ENCODE measurements at regions not wholly inside any gene's neighbourhood (a gene's known extent, or its start where the extent isn't known, plus 50 kb on each side); places are given as distances from the start of the nearest gene placed in this dataset.

DNA sequence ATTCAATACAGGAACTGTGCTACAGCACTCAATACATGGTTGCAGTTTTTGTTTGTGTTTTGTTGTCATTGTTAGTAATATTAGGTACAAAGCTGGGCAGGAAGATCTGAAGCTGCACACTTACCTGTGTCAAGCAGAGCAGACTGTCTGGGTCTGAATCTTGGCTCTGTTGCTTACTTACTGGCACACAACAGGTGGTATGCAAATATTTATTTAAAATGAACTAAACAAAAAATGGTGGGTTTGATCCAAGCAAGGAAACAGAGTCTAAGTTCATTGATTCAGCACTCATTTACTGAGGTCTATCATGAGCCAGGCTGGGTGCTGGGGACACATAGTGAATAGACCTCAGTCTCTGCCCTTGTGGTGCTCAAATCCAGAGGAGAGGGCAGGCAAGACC, 230.4 kb downstream of the OMA1 start:
- intact Hi-C loops (cut with DNase I) = no loop called here
- no peak for DNase-seq (ENCODE audit: low spot score)

DNA sequence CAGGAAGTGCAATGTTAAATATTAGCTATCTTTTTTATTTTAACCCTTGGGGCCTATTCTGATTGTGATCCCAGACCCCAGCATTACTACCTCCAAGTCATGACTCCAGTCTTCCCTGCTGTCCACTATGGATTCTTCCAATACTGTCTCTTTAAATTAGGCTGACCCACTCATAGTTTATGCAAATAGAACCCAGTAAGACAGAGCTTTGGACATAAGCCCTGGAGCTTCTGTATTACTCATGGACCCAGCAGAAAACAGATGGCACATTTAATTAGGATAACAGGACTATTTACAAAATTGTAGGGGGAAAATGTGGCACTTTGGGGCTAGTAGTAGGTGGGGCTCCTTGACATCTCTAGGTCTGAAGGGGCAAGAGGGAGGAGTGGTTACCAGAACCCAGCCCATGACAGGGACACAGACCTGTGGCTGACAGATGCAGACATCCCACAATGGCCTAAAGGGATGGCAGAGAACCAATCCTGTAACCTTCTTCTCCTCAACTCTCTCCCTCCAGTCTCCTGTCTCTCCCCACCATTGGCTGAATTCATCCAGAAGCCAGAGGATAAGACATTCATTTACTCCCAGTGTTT, 233.5 kb downstream of the OMA1 start:
- no peak for DNase-seq (ENCODE audit: low spot score)
- intact Hi-C loops (cut with DNase I) = no loop called here

DNA sequence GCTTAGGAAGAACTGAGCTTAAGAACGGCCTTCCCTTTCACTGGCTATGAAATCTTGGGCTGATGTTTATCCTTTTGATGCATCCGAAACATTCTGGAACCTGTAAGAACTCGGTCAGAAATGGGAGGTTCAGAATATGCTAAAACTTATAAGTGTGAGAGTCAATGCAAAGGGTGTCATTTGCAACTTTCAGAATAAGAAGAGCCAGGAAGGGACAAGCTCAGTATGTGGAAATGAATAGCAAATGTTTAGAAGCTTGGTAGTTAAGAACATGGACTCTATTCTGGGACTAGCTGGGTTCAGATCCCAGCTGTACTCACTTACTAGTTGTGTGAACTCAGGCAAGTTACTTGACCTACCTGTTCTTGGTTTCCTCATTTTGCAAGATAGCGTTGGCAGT, 234.1 kb downstream of the OMA1 start:
- DNase-seq (ENCODE audit: low spot score) = no peak
- intact Hi-C loops (cut with DNase I) = no loop called here

DNA sequence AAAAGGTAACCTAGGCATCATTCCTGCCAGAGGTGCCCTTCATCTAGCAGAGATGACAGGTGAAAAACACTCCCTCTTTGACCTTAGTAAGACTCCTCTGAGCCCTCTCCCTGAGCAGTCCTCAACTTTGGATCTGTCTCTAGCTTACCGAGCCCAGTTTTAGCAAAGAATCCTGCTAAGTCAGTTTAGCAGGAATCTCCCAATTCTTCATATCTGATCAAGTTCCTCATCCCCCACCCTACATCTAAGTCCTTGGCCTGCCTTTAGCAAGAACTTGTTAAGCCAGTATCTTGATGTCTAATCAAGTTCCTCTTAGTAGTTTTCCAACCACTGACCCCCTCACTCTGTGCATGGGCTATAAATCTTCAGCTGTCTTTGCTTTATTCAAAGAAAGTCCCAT, 235.6 kb downstream of the OMA1 start:
- no peak for DNase-seq (ENCODE audit: low spot score)
- intact Hi-C loops (cut with DNase I) = no loop called here

DNA sequence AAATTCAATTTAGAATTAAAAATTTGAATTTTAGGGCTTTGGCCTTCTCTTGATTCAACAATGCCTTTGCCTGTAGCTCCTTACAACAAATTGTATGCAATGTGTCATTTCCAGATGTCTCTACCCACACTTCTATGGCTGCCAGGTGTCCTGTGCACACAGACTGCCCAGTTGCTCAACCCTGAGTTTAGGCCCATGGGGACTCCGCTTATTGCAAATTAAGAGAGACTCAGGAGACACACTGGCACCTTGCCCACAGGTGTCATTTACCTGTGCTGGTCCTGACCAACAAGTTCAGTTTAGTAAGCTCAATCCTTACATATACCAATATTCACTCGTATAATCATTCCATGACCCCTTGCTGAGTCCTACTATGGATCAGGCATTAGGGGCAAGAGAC, 236.1 kb downstream of the OMA1 start:
- no peak for DNase-seq (ENCODE audit: low spot score)
- intact Hi-C loops (cut with DNase I) = no loop called here

DNA sequence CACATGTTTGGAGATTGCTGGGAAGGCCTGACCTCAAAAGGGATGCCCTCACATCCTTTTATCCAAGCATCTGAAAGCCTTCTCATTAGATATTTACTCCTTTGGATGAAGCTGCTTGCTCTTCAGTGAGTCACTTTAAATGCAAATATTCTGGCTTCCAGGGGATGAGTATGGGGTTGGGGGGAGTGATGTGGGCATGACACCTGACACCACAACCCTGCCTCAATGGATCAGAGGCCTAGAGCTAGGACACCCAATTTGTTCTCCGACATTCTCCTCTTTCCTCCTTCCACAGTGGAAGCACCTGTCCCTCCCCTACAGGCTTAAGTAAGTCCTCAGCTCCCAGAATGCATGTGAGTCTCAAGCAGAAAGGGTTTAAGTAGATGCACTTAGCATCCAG, 238.3 kb downstream of the OMA1 start:
- intact Hi-C loops (cut with DNase I) = no loop called here
- no peak for DNase-seq (ENCODE audit: low spot score)

DNA sequence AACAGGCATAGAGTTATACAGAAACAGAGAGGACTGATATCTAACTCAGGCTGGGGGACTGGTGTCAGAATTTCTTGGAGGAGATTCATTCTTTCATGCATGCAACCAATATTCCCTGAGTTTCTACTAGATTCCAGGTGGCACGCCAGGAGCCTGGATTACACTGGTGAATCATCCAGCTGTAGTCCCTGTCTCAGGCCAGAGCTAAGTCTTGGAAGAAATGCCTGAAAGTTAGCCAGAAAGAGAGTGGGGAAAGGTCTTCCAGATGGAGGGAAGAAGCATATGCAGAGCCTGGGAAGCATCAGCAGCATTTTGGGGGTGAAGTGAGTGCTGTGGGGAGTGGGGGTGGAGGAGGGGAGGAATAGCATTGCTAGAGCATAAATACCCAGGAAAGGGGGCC, 239.1 kb downstream of the OMA1 start:
- no peak for DNase-seq (ENCODE audit: low spot score)
- intact Hi-C loops (cut with DNase I) = no loop called here

DNA sequence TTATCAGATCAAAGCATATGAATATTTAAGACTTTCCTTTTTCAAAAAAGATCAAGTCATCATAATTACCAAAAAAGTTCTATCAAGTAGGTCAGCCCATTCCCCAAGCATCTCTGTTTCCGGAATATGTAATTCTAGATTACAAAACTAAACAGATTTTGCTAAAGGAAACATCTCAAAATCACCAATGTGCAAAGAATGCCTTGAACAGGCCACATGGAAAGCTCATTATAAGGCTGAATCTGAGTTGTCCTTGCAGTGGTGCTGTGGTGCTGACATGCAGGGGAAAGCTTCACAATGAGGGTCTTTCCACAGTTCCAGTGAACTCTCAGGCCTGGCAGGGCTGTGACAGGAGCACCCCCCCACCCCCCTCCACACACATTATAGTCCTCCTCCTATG, 240.9 kb downstream of the OMA1 start:
- no peak for DNase-seq (ENCODE audit: low spot score)
- intact Hi-C loops (cut with DNase I) = no loop called here

DNA sequence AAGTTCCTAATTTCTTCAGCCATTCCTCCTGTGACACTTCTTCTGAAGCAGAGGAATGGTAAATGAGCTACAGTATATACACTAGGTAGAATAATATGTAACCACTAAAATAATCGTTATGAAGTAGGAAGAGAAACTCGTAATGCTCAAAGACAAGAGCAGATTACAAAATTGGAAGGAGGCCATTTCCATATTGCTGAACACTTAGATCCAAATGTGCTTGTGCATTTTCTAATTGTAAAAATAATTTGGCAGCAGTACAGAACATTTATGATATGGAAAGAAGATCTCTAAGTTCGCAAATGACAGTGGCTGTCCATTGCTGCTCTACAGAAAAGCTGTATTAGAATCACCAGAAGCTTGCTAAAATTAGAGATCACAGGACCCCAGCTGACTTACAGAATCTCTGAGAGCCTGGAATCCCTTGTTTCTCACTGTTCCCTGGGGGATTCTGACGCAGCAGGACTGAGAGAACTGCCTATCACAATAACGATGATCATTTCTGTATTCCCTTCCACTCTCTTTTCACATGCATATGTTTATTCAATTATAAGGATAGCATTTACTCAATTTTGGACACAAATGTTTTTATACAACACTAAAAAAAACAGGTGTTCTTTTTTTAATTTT, 242.1 kb downstream of the OMA1 start:
- DNase-seq (ENCODE audit: low spot score) = no peak

DNA sequence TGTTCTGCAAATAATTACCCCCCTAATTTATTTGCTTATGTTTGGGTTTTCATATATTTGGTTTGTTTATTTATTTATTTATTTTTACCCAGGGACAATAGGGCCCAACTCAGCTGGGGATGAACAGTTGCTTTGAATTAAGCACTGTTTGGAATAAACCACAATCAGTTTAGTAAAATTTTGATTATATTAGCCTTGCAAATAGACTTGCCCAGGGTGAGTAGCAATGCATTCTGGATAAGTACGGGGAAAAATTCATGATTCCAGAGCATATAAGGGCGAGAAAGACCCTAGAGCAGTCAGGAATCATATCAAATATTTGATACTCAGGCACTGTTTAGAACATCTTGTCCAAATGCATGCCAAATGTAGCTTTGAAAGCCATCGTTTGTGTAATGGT, 242.7 kb downstream of the OMA1 start:
- DNase-seq (ENCODE audit: low spot score) = no peak
- intact Hi-C loops (cut with DNase I) = no loop called here

More for the DNA sequence above, 242.1 kb downstream of the OMA1 start:
- intact Hi-C loops (cut with DNase I) = no loop called here

DNA sequence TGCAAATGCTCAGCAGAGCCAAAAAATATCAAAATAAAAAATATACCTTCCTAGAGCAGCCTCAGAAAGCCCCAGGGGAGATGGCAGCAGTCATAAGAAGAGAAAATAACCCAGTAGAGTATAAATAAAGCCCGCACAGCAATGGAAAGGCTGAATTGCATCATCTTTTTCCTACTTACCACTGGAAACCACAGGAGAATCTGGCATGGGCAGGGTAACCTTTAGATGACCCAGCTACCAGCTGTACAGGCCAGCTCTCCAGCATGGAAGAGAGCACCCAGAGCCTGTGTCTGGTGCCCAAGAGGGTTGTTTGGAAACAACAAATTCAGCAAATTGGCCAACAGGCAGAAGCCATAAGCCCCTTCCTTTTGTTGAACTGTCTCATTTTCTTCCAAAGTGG, 253.1 kb downstream of the OMA1 start:
- no peak for DNase-seq (ENCODE audit: low spot score)
- intact Hi-C loops (cut with DNase I) = no loop called here

DNA sequence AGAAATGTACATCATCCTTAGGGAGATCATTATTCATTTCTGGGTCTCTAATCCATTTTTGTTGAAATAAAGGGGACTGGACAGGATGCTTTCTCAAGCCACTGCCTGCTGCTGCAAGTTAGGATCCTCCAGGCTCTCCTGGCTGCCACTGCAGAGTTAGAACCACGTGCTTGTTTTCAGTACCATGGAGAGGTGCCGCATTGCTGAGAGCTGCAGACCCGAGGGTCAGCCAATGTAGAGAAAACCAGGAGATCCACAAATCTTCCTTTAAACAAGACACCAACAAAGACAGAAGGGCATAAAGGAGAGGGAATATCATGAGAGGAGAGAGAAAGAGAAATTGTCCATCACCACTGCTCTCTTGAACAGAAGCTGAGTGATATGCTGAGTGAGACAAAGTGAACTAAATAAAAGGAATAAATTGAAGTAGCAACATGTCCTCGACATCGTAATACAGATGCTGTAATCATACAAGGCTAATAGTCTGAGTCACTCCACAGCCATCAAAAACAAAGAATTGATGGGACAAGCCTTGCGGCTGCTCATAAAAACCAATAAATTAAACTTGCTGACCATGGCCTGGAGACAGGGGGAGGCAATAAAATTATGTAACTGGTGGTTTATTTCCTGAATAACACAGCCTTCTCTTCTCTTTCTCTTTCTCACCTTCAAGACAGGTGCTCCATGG, 255.7 kb downstream of the OMA1 start:
- intact Hi-C loops (cut with DNase I) = no loop called here
- DNase-seq (ENCODE audit: low spot score) = no peak

DNA sequence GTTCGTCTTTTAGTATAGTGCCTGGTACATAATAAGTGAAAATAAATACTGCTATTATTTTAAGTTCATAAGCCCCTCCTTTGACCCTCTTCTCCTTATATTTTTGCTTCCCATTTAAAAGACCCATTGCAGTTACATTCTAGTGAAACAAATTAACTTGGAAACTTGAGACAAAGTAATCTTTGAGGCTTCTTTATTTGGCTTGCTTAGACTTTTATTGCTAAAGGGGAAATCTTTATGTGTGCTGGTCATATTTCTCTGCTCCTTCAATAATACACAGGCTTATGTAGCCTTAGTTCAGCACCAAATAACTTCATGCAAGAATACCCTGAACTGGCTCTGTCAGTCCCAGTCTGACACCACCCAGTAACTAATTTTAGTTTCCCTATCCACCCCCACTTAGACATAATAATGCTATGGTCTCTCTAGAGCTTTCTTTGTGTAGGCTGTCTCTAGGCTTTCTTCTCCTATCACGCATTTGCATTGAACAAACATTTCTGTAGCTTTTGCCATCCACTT, 257.8 kb downstream of the OMA1 start:
- no peak for DNase-seq (ENCODE audit: low spot score)
- intact Hi-C loops (cut with DNase I) = no loop called here

DNA sequence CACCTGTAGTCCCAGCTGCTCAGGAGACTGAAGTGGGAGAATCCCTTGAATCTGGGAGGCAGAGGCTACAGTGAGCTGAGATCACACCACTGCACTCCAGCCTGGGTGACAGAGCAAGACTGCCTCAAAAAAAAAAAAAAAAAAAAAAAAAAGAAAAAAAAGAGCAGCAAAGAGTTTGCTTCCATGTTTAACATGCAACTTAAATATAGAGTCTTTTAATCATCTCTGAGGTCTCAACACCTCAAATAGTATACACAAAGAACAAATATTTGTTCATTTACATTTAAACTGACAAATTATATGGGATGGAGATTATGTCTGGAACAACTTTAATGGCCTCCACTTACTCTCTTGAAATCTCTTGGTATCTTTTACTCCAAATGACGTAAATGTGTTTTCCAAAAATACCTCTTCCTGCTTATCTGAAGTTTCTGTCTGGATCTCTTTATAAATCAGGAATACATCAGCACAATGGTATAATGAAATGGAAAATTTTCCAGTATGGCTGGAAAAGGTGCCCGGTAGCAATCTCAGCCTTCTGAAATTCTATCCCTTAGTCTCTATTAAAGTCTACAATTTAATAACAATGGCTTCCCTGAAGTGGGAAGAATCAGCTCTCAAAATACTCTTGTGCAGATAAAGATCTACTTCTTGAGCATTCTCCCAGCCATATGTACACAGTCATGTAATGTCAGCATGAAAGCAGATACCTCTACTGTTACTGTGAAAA, 258.5 kb downstream of the OMA1 start:
- intact Hi-C loops (cut with DNase I) = no loop called here
- no peak for DNase-seq (ENCODE audit: low spot score)

DNA sequence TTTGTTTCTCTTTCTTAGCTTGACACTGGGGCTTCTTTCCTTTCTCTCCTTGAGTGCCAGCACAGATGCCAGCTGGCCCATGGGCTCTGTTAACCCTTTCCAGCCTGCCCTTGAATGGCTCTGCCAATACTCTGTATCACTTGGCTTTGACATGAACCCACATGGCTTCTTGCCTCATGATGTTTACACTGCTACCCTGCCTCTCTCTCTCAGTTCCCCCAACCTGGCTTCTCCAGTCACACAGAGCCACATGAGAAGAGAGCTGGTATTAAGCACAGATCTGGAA, 262.4 kb downstream of the OMA1 start:
- intact Hi-C loops (cut with DNase I) = no loop called here
- no peak for DNase-seq (ENCODE audit: low spot score)

DNA sequence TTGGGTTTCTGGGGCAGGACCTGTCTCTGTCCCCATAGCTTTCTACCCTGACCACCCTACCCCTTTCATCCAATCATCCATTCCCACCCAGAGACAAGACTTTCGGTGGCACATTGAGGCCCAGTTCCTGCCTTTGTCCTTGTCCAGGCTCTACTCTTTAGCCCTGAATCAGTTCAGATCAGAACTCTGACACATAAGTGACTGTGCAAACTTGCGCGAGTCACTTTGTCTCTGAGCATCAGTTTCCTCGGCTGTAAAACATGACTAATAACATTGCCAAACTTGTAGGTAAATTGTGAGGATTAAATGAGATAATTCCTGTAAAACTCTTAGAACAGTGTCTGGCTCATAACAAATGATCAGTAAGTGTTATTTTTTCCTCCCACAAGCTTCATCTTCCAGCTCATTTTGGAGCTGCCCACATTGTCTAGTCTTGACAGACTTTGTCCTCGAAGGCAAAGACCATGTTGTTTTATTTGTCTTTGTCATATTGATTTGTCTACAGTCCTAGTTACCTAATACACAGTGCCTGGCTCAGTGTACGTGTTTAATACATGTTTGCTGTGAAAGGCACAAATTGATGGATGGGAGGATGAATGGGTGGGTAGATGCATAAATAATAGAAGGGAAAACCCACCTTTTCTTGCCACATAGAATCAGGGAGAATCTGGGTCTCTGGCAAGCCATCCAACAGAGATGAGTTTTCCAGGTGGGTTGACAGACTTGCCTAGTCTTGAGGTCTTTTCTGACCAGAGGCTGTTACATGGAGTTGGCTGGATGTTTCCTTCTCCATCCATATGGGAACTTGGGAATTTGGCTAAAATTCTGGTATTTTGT, 262.9 kb downstream of the OMA1 start:
- intact Hi-C loops (cut with DNase I) = no loop called here
- DNase-seq (ENCODE audit: low spot score) = no peak

DNA sequence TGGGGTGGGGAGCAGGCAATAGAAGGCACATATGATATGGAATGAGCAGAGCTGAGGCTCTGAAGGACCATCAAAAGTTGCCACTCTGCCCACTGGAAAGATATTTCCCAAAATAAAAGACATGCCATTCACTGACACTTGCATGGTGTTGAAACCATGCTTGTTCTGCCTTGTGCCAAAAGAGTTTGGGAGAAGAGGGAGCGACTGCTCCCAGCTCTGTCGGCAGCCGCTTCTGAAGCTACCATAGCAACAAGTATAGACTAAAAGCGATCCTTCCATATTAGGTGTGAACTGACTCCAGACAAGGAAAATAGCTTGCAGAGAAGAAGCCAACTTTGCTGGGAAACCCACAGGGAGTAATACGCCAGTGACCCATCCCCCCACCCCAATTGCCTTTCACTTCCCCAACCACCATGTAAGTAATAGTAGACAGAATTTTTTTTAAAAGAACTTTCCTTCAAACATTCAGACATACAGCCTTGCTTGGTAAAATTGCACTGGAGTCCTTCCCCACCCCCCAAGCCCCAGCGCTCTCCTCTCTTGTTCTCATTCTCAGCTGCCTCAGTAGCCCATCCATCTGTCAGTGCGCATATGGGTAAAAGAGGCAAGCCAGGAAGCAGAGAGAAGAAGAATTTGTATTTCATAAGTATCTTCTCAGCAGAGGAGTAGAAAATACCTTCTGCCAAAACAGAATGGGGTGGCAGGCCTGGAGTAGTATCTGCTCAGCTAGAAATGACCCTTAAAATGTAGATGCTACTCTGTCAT, 263.7 kb downstream of the OMA1 start:
- DNase-seq (ENCODE audit: low spot score) = no peak
- intact Hi-C loops (cut with DNase I) = no loop called here

DNA sequence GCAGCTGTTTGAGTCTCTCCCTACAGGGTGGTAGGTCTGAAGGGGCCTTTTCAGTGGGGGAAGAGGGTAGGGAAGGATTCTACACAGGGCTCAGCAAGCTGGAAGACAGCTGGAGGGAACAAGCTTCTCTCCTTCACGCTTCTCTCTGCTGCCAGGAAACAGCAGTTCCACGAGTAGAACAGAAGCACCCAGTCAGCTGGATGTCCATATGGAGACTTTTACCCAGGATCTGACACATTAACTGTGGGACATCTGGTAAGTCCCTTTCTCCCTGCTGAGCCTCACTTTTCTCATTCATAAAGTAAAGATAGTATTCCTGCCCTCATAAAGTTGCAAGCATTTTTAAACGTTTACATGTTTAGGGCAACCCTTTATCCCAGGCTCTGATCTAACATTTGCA, 280.3 kb downstream of the OMA1 start:
- intact Hi-C loops (cut with DNase I) = no loop called here
- no peak for DNase-seq (ENCODE audit: low spot score)

DNA sequence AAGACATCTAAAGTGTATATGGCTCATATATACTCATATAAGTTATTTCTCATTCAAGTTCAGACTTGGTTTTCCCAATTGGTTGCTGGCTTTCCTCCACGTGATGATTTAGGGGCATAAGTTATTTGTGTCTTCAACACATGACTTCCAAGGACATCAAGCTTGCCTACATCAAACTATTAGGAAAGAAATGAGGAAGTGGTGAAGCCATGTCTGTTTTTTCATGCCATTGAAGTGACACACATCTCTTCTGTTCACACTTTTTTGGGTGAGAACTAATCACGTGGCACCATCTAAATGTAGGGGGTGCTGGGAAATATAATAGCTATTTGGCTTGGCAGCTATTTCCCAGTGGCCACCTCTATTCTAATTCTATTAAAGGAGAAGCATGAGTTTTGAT, 282.1 kb downstream of the OMA1 start:
- intact Hi-C loops (cut with DNase I) = no loop called here

More for the DNA sequence above, 282.1 kb downstream of the OMA1 start:
- no peak for DNase-seq (ENCODE audit: low spot score)

All from cardiac septum (tissue), 1 donor.